Stromal cell of bone marrow (primary cell): ENCODE measurements at regions not wholly inside any gene's neighbourhood (a gene's known extent, or its start where the extent isn't known, plus 50 kb on each side); places are given as distances from the start of the nearest gene placed in this dataset.
"Not testable (repeated sequence)": the region's sequence is repeated elsewhere in the genome, so short reads cannot be mapped to it uniquely, and the experiment has no call there.

Experiments
- DNase-seq: peaks from one replicate; pipeline ENCODE4 v3.0.0-alpha.2; 2012; ENCODE audit warnings: low read depth

- DNase-seq = no peak
Measured at GRCh38 chr21:14826630-14827029, 238.2 kb downstream of the NRIP1 start.

GRCh38 chr21:14825514-14825974 lies 239.3 kb downstream of the NRIP1 start:
- no peak for DNase-seq

- DNase-seq = no peak
Measured at GRCh38 chr21:14824126-14824525, 240.7 kb downstream of the NRIP1 start.

GRCh38 chr21:14817311-14817710 lies 247.5 kb downstream of the NRIP1 start:
- no peak for DNase-seq

- no peak for DNase-seq
Measured at GRCh38 chr21:14814991-14815390, 249.8 kb downstream of the NRIP1 start.

GRCh38 chr21:14814282-14814681 lies 250.5 kb downstream of the NRIP1 start:
- DNase-seq = no peak

GRCh38 chr21:14804170-14804569 lies 258.1 kb upstream of the SAMSN1 start:
- DNase-seq = not testable (repeated sequence)

- DNase-seq = no peak
Measured at GRCh38 chr21:14797543-14797942, 251.4 kb upstream of the SAMSN1 start.

GRCh38 chr21:14787312-14787711 lies 241.2 kb upstream of the SAMSN1 start:
- no peak for DNase-seq

GRCh38 chr21:14785679-14786078 lies 239.6 kb upstream of the SAMSN1 start:
- no peak for DNase-seq

- DNase-seq = no peak
Measured at GRCh38 chr21:14773777-14774345, 227.7 kb upstream of the SAMSN1 start.

- DNase-seq = no peak
Measured at GRCh38 chr21:14771593-14771992, 225.5 kb upstream of the SAMSN1 start.

GRCh38 chr21:14768042-14768441 lies 221.9 kb upstream of the SAMSN1 start:
- no peak for DNase-seq

- DNase-seq = no peak
Measured at GRCh38 chr21:14767192-14767852, 221.2 kb upstream of the SAMSN1 start.

GRCh38 chr21:14766241-14766640 lies 220.1 kb upstream of the SAMSN1 start:
- DNase-seq = no peak

- DNase-seq = no peak
Measured at GRCh38 chr21:14763695-14764064, 217.6 kb upstream of the SAMSN1 start.

GRCh38 chr21:14762734-14763694 lies 216.9 kb upstream of the SAMSN1 start:
- no peak for DNase-seq

GRCh38 chr21:14762327-14762726 lies 216.2 kb upstream of the SAMSN1 start:
- DNase-seq = no peak

- DNase-seq = no peak
Measured at GRCh38 chr21:14759285-14759684, 213.2 kb upstream of the SAMSN1 start.

GRCh38 chr21:14758849-14759248 lies 212.7 kb upstream of the SAMSN1 start:
- no peak for DNase-seq

- DNase-seq = no peak
Measured at GRCh38 chr21:14757533-14758327, 211.6 kb upstream of the SAMSN1 start.

GRCh38 chr21:14755086-14755485 lies 209.0 kb upstream of the SAMSN1 start:
- no peak for DNase-seq
